Right lobe of liver (tissue), 4 donors: ENCODE measurements at regions not wholly inside any gene's neighbourhood (a gene's known extent, or its start where the extent isn't known, plus 50 kb on each side); places are given as distances from the start of the nearest gene placed in this dataset.

Experiments used
- CTCF ChIP-seq, 4 donors: fragments of 200-600 bp in 3 of 4; fragments of 450-650 bp in 1 of 4; IDR thresholded peaks; one replicate each; pipeline versions ENCODE4 v1.5.1 to v1.8.0; 2016 to 2022; ENCODE audit warnings: antibody characterized with exemption in 4 of 4, mild to moderate bottlenecking in 2 of 4
- POLR2A ChIP-seq: fragments of 450-650 bp; IDR thresholded peaks from one replicate; pipeline ENCODE4 v1.6.1; 2017; ENCODE audit warnings: antibody characterized with exemption, mild to moderate bottlenecking
- donor health status: DM: no; HTN: no; CAD: no.
- donor health status: DM: no; HTN: no; CAD: no.
- donor health status: DM: no; HTN: yes; CAD: no.

- TF ChIP-seq POLR2A (no peak), CTCF (IDR thresholded peaks at IDR 0.05) (peak in 1 of 4 donors; percentile 12)
Observed at GRCh38 chr11:100525635-100526034, 161.5 kb upstream of the ARHGAP42 start.
